ENCODE measurements at regions not wholly inside any gene's neighbourhood (a gene's known extent, or its start where the extent isn't known, plus 50 kb on each side); places are given as distances from the start of the nearest gene placed in this dataset.
"Not testable (repeated sequence)": the region's sequence is repeated elsewhere in the genome, so short reads cannot be mapped to it uniquely, and the experiment has no call there.

GRCh38 chr2:185891403-185891802 is 152.8 kb downstream of the FSIP2 start:
- no peak for DNase-seq

GRCh38 chr2:185891804-185892411 is 153.3 kb downstream of the FSIP2 start:
- DNase-seq, result no peak

- DNase-seq, result no peak
Measured at GRCh38 chr2:185892484-185892883, 153.9 kb downstream of the FSIP2 start.

GRCh38 chr2:185894223-185894622 is 155.6 kb downstream of the FSIP2 start:
- DNase-seq, result no peak

GRCh38 chr2:185895828-185896693 is 157.5 kb downstream of the FSIP2 start:
- DNase-seq, result no peak

GRCh38 chr2:185899366-185899765 is 160.8 kb downstream of the FSIP2 start:
- DNase-seq, result no peak

- DNase-seq, result no peak
Measured at GRCh38 chr2:185919155-185919554, 180.6 kb downstream of the FSIP2 start.

- DNase-seq, result no peak
Measured at GRCh38 chr2:185921048-185921756, 182.6 kb downstream of the FSIP2 start.

GRCh38 chr2:185934232-185934631 is 195.6 kb downstream of the FSIP2 start:
- DNase-seq, result no peak

- no peak for DNase-seq
Measured at GRCh38 chr2:185939858-185940257, 201.3 kb downstream of the FSIP2 start.

- DNase-seq, result no peak
Measured at GRCh38 chr2:185942855-185943254, 204.3 kb downstream of the FSIP2 start.

- DNase-seq, result no peak
Measured at GRCh38 chr2:185947722-185948121, 209.1 kb downstream of the FSIP2 start.

- no peak for DNase-seq
Measured at GRCh38 chr2:185952100-185952499, 213.5 kb downstream of the FSIP2 start.

- DNase-seq, result no peak
Measured at GRCh38 chr2:185954389-185954788, 215.8 kb downstream of the FSIP2 start.

GRCh38 chr2:185955050-185955449 is 216.4 kb downstream of the FSIP2 start:
- no peak for DNase-seq

GRCh38 chr2:185967335-185967734 is 228.7 kb downstream of the FSIP2 start:
- no peak for DNase-seq

- DNase-seq, result no peak
Measured at GRCh38 chr2:185970148-185970852, 231.7 kb downstream of the FSIP2 start.

GRCh38 chr2:185978634-185979407 is 240.2 kb downstream of the FSIP2 start:
- DNase-seq, result no peak

GRCh38 chr2:185979546-185980071 is 241.0 kb downstream of the FSIP2 start:
- DNase-seq, result no peak

GRCh38 chr2:185980944-185981343 is 242.3 kb downstream of the FSIP2 start:
- no peak for DNase-seq

- no peak for DNase-seq
Measured at GRCh38 chr2:185984670-185985069, 246.1 kb downstream of the FSIP2 start.

- not testable (repeated sequence) for DNase-seq
Measured at GRCh38 chr2:185988907-185989306, 250.3 kb downstream of the FSIP2 start.
